Peyer's patch (tissue), 4 donors: ENCODE measurements at regions not wholly inside any gene's neighbourhood (a gene's known extent, or its start where the extent isn't known, plus 50 kb on each side); places are given as distances from the start of the nearest gene placed in this dataset.

Experiments
- CTCF ChIP-seq, 6 experiments: fragments of 450-650 bp in 4 of 6; fragments of 200-600 bp in 2 of 6; sonication (generic) in 1 of 6; IDR thresholded peaks; one replicate each; pipeline ENCODE4 v1.5.1; 2017 to 2019; ENCODE audit warnings: antibody characterized with exemption in 6 of 6, mild to moderate bottlenecking in 3 of 6, moderate library complexity in 1 of 6
- POLR2A ChIP-seq, 2 donors: fragments of 450-650 bp; IDR thresholded peaks; one replicate each; pipeline ENCODE4 v1.5.1; 2017; ENCODE audit warnings: antibody characterized with exemption in 2 of 2, mild to moderate bottlenecking in 2 of 2, moderate library complexity in 2 of 2

GRCh38 chr2:217244815-217245214 lies 385.0 kb upstream of the TNP1 start:
- TF ChIP-seq CTCF (IDR thresholded peaks at IDR 0.05) (no peak), POLR2A (IDR thresholded peaks at IDR 0.05) (no peak)
